ENCODE measurements at regions not wholly inside any gene's neighbourhood (a gene's known extent, or its start where the extent isn't known, plus 50 kb on each side); places are given as distances from the start of the nearest gene placed in this dataset.

- no peak for TF ChIP-seq CTCF (IDR thresholded peaks at IDR 0.05)
- TF ChIP-seq POLR2A (IDR thresholded peaks at IDR 0.05), result no peak
- TF ChIP-seq POLR2AphosphoS5 (IDR thresholded peaks at IDR 0.05), result no peak
Observed at GRCh38 chr4:111639120-111639690, 506.0 kb upstream of the FAM241A start.
